Thoracic aorta (tissue), 2 donors: ENCODE measurements at regions not wholly inside any gene's neighbourhood (a gene's known extent, or its start where the extent isn't known, plus 50 kb on each side); places are given as distances from the start of the nearest gene placed in this dataset.

ENCODE experiments used
- ATAC-seq: fragments of 150-250 bp; one replicate; pipeline ENCODE4 v1.8.0; 2017; ENCODE audit warnings: low read depth; ENCODE audit not compliant: insufficient number of reproducible peaks, low FRiP score
- DNase-seq: peaks from one replicate; pipeline ENCODE4 v3.0.0-alpha.2; 2020; ENCODE audit warnings: low spot score
- H3K27ac ChIP-seq, 2 donors: fragments of 200-600 bp; sonication (generic); 1 replicate in 1 of 2; 2 replicates in 1 of 2; pipeline ENCODE4 v1.5.1; 2016; ENCODE audit warnings: mild to moderate bottlenecking in 2 of 2, moderate library complexity in 2 of 2
- H3K27me3 ChIP-seq: fragments of 200-600 bp; sonication (generic); replicated peaks from 2 replicates; pipeline ENCODE4 v1.6.0; 2016; ENCODE audit warnings: mild to moderate bottlenecking; ENCODE audit not compliant: insufficient read depth
- H3K36me3 ChIP-seq: fragments of 200-600 bp; sonication (generic); one replicate; pipeline ENCODE4 v1.5.1; 2016
- H3K4me1 ChIP-seq, 2 donors: fragments of 200-600 bp; sonication (generic); 1 replicate in 1 of 2; 2 replicates in 1 of 2; pipeline versions ENCODE4 v1.5.1 to v1.6.0; 2016; ENCODE audit warnings: low read depth in 2 of 2, mild to moderate bottlenecking in 1 of 2; ENCODE audit not compliant: control insufficient read depth in 1 of 2
- H3K4me3 ChIP-seq: fragments of 200-600 bp; sonication (generic); 2 replicates; pipeline ENCODE4 v1.5.1; 2016; ENCODE audit warnings: mild to moderate bottlenecking
- H3K9me3 ChIP-seq: fragments of 200-600 bp; sonication (generic); 2 replicates; pipeline ENCODE4 v1.5.1; 2016
- TF ChIP-seq, protein P1 (sequence below): fragments of 200-600 bp; sonication (generic); IDR thresholded peaks from one replicate; pipeline ENCODE4 v1.5.1; 2019; ENCODE audit warnings: antibody characterized with exemption

DNA sequence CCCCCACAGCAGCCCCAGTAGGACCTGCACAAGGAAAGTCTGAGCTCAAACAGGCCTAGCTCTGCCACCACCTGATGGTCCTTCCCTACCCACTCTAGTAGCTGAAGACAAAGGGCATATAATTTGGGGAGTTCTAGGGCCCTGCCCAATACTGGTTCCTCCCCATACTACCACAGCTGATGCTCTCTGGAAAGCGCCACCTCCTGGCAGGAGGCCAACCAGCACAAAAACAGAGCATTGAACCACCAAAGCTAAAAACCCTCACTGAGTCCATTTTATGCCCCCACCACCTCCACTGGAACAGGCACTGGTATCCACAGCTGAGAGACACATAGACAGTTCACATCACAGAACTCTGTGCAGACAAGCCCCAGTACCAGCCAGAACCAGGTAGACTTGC lies 1276.8 kb downstream of the OLFM4 start:
- no peak overlapping the region for H3K4me3 ChIP-seq
- no peak for DNase-seq
- no peaks in the 10 kb centered on the region for H3K4me1 ChIP-seq
- TF ChIP-seq, protein P1, sequence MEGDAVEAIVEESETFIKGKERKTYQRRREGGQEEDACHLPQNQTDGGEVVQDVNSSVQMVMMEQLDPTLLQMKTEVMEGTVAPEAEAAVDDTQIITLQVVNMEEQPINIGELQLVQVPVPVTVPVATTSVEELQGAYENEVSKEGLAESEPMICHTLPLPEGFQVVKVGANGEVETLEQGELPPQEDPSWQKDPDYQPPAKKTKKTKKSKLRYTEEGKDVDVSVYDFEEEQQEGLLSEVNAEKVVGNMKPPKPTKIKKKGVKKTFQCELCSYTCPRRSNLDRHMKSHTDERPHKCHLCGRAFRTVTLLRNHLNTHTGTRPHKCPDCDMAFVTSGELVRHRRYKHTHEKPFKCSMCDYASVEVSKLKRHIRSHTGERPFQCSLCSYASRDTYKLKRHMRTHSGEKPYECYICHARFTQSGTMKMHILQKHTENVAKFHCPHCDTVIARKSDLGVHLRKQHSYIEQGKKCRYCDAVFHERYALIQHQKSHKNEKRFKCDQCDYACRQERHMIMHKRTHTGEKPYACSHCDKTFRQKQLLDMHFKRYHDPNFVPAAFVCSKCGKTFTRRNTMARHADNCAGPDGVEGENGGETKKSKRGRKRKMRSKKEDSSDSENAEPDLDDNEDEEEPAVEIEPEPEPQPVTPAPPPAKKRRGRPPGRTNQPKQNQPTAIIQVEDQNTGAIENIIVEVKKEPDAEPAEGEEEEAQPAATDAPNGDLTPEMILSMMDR: no peak
- no peaks in the 10 kb centered on the region for H3K36me3 ChIP-seq
- H3K27me3 ChIP-seq: no peaks in the 10 kb centered on the region
- no peak for ATAC-seq
- no peaks in the 10 kb centered on the region for H3K9me3 ChIP-seq
- no peak overlapping the region for H3K27ac ChIP-seq

DNA sequence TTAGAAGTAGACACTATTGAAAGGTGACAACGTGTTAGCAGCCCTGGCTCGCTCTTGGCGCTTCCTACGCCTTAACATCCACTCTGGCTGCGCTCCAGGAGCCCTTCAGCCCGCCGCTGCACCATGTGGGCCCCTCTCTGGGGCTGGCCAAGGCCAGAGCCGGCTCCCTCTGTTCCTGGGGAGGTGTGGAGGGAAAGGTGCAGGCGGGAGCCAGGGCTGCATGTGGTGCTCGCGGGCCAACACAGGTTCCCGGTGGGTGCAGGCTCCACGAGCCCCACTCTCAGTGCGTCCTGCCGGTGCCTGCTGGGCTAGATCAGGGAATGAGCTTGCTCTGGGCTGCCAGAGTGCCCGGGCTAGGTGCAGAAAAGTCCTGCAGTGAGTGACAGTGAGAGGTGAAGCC lies 1284.3 kb downstream of the OLFM4 start:
- H3K27me3 ChIP-seq: no peaks in the 10 kb centered on the region
- TF ChIP-seq, protein P1: no peak
- H3K36me3 ChIP-seq: no peaks in the 10 kb centered on the region
- no peaks in the 10 kb centered on the region for H3K4me1 ChIP-seq
- ATAC-seq: no peak
- H3K9me3 ChIP-seq: no peaks in the 10 kb centered on the region
- no peak overlapping the region for H3K27ac ChIP-seq
- H3K4me3 ChIP-seq: no peak overlapping the region
- DNase-seq: no peak

DNA sequence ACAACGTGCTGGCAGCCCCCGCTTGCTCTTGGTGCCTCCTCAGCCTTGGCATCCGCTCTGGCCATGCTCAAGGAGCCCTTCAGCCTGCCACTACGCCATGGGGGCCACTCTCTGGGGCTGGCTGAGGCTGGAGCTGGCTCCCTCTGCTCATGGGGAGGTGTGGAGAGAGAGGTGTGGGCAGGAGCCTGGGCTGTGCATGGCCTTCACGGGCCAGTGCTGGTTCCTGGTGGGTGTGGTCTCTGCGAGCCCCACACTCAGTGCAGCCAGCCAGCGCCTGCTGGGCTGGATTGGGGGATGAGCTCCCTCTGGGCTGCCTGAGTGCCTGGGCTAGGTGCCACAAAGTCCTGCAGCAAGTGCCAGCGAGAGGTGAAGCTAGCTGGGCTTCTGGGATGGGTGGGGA lies 1289.1 kb downstream of the OLFM4 start:
- Histone ChIP-seq H3K27me3 (no peaks in the 10 kb centered on the region), H3K4me3 (no peak overlapping the region), H3K4me1 (no peaks in the 10 kb centered on the region), H3K27ac (no peak overlapping the region), H3K9me3 (no peaks in the 10 kb centered on the region), H3K36me3 (no peaks in the 10 kb centered on the region)
- TF ChIP-seq, protein P1: no peak
- DNase-seq (no peak), ATAC-seq (no peak)

DNA sequence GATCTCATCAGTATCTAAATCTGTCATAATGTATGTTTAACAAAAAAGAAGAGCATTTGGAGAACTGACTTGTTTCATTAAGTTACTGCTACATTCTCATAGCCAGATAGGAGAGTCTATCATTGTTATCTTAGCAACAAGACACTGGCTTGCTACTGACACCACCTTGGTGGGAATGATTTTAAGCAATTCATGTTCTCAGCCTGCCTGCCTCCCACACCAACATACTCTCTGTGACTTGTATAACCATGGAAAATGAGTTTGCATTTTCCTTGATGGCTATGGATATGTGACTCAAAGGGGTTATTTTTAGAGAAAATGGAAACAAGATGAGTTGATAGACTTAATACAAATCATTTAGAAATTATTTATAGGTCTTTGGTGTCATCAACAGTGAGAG lies 1308.9 kb downstream of the OLFM4 start:
- H3K4me1 ChIP-seq: no peaks in the 10 kb centered on the region
- no peaks in the 10 kb centered on the region for H3K36me3 ChIP-seq
- no peak overlapping the region for H3K27ac ChIP-seq
- H3K4me3 ChIP-seq: no peak overlapping the region
- TF ChIP-seq, protein P1: no peak
- ATAC-seq (no peak), DNase-seq (no peak)
- no peaks in the 10 kb centered on the region for H3K9me3 ChIP-seq
- H3K27me3 ChIP-seq: no peaks in the 10 kb centered on the region

DNA sequence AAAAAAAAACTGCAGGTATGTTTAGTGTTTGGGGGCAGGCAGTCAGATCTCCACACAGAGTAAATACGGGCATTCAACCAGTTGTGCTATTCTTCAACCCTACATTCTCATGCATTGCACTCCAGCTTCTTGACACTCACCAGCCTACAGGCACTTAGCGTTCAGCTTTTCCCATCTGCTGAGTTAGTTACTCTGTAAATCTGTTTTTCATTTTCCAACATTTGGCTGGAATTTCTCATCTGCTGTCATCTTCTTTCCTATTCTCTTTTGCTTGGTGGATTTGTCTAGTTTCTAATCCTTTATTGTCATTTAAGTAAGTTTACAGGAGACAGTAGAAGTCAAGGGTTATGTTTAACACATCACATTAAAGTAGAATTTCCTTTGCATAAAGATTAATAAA lies 1318.9 kb downstream of the OLFM4 start:
- ATAC-seq (no peak), DNase-seq (no peak)
- Histone ChIP-seq H3K27ac (no peak overlapping the region), H3K9me3 (no peaks in the 10 kb centered on the region), H3K27me3 (no peaks in the 10 kb centered on the region), H3K4me1 (no peaks in the 10 kb centered on the region), H3K36me3 (no peaks in the 10 kb centered on the region), H3K4me3 (no peak overlapping the region)
- TF ChIP-seq, protein P1: no peak
